ENCODE measurements at regions not wholly inside any gene's neighbourhood (a gene's known extent, or its start where the extent isn't known, plus 50 kb on each side); places are given as distances from the start of the nearest gene placed in this dataset.
A peak's percentile ranks its signal among the peaks of the same experiment; 100 is the strongest.

DNA sequence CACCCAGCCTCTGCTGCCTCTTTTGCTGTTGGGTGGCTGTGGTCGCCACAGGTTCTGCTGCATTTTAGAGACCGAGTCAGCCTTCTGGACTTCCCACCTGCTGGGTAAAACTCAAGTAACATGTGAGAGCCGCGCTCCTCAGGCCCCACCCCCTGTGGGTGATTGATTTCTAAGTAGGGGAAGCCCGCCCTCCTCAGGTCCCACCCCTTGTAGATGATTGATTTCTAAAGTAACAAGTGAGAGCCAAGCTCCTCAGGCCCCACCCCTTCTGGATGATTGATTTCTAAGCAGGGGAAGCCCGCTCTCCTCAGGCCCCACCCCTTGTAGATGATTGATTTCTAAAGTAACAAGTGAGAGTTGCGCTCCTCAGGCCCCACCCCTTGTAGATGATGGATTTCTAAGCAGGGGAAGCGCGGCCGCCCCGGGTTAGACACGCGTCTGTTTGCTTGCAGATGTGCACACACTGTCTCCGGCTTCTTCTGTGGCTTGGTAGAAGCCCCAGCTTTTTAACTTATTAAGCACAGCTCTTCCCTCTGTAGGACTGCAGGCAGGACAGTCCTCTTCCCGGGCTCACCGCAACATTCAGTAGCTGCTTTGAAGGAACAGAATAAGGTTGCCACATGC, 83.4 kb downstream of the FAM43A start:
- H3K27ac ChIP-seq (ENCODE audit: low read depth, low read length), result no peak overlapping the region
- H3K79me2 ChIP-seq (ENCODE audit: control insufficient read depth, insufficient read depth, low read length, unreplicated experiment), result no peaks in the 10 kb centered on the region
- peaks cover 15% of the 10 kb centered on the region for H3K4me1 ChIP-seq (ENCODE audit: control insufficient read depth, insufficient read depth, low read length, unreplicated experiment)
- H2AFZ ChIP-seq (ENCODE audit: low read length, unreplicated experiment), result peak overlapping the region; percentile 80
- no peaks in the 10 kb centered on the region for H3K36me3 ChIP-seq (ENCODE audit: insufficient read depth, low read length)
- H3K4me3 ChIP-seq (ENCODE audit: low read depth, low read length), result peak overlapping the region; percentile 67
- H3K27me3 ChIP-seq (ENCODE audit: insufficient read depth, low read length), result no peaks in the 10 kb centered on the region; the same call in 1 of the 2 replicates

DNA sequence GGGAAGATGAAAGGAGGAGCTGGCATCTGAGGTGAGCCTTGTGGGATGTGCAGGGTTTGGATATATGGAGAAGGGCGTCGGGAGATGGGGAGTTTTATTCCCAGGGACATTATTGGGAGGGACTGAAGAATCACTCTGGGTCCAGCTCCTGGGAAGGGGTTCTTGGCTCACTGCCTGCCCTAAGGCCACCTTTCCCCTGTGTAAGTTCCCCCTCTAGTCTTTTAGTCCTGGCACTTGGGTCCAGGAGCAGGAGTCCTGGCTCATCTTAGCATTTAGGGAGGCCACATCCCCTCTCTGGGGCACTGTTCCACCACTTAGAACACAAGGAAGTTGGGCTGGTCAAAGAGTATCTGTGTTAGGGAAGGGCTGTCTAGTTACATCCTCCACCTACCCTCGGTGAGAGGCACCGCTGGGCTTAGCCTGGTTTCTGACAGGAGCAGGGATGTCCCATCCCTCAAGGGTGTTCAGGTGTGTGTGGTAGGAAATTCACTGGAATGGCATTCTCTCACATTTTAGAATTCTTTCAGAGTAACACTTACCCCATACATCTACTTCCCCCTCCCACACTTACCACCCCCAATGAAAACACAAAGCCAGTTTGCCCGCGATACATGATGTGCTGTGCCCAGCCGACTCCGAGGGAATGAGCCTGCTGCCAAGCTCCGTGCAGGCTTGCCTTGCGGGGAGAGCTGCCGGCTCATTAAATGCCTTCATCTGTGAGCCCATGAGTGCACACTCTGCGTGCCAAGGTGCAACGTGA, 86.7 kb downstream of the FAM43A start:
- H3K4me1 ChIP-seq (ENCODE audit: control insufficient read depth, insufficient read depth, low read length, unreplicated experiment), result peaks cover 15% of the 10 kb centered on the region
- no peak overlapping the region for H3K27ac ChIP-seq (ENCODE audit: low read depth, low read length)
- H3K36me3 ChIP-seq (ENCODE audit: insufficient read depth, low read length), result no peaks in the 10 kb centered on the region
- no peak overlapping the region for H2AFZ ChIP-seq (ENCODE audit: low read length, unreplicated experiment)
- H3K79me2 ChIP-seq (ENCODE audit: control insufficient read depth, insufficient read depth, low read length, unreplicated experiment), result no peaks in the 10 kb centered on the region
- no peak overlapping the region for H3K4me3 ChIP-seq (ENCODE audit: low read depth, low read length)
- H3K27me3 ChIP-seq (ENCODE audit: insufficient read depth, low read length), result peaks cover 27% of the 10 kb centered on the region

DNA sequence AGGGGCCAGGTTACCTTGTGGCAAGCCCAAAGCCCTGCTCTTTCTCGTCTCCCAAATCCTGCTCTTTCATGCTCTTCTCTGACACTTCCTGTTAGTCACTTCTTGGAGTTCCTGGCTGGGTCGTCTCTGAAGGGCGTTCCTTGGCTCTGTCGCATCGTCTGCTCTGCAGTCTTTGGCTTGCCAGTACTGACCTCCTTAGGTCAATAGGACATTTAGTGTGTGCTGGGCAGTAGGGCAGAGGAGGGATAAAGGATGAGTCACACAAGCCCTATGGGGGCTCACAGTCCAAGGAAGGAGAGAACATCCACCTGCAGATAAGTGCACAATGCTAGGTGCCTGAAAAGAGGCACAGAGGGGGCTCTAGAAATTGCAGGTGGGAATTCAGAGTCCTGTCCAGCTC, 87.5 kb downstream of the FAM43A start:
- Histone ChIP-seq H3K36me3 (ENCODE audit: insufficient read depth, low read length) (no peaks in the 10 kb centered on the region), H2AFZ (ENCODE audit: low read length, unreplicated experiment) (no peak overlapping the region), H3K27ac (ENCODE audit: low read depth, low read length) (no peak overlapping the region), H3K79me2 (ENCODE audit: control insufficient read depth, insufficient read depth, low read length, unreplicated experiment) (no peaks in the 10 kb centered on the region), H3K4me3 (ENCODE audit: low read depth, low read length) (no peak overlapping the region), H3K4me1 (ENCODE audit: control insufficient read depth, insufficient read depth, low read length, unreplicated experiment) (peaks cover 15% of the 10 kb centered on the region), H3K27me3 (ENCODE audit: insufficient read depth, low read length) (peaks cover 27% of the 10 kb centered on the region)

DNA sequence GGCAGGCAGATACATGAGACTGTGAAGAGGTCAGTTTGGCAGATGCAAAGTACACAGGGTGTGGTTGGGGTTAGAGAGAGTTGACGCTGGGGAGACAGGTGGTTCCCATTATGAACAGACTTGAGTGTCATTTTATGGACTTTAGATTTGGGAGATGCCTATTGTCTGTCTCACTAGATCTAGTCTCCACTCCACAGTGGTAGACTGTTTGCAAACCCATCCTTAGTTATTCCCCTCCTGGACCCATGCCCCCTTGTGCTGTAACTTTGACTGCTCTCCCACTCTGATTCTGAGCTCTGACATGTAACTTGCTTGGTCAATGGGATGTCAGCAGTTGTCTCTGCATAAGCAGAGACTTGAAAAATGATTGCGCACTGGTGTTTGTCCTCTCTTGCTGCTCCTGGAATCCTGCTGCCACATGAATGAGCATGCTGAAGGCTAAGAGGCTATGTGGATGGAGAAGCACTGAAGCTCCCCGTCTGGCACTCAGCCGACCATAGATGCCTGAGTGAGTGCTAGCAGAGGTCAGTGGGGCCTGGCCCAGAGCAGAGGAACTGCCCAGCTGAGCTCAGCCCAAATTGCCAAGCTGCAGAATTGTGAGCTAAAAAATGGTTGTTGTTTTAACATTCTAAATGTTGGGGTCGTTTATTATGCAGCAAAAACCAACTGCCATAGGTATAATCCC, 88.2 kb downstream of the FAM43A start:
- H3K4me1 ChIP-seq (ENCODE audit: control insufficient read depth, insufficient read depth, low read length, unreplicated experiment), result peaks cover 15% of the 10 kb centered on the region
- no peaks in the 10 kb centered on the region for H3K79me2 ChIP-seq (ENCODE audit: control insufficient read depth, insufficient read depth, low read length, unreplicated experiment)
- H3K27me3 ChIP-seq (ENCODE audit: insufficient read depth, low read length), result peaks cover 32% of the 10 kb centered on the region

DNA sequence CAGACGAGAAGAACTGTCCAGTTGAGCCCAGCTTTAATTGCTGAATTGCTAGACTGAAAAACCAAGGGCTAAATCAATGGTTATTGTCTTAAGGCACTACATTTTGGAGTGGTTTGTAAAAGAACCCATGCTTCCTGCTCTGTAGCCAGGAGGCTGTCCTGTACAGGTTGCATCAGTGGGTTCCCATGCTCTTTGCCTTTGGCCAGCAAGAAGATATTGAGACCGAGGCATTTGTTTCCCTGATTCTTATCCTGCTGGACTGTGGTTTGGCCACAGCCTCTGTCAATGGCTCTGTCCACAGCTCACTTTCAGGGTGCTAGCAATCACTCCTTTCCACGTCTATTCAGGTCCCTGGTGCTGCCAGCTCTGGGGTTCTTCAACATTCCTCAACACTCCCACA, 89.6 kb downstream of the FAM43A start:
- Histone ChIP-seq H3K27ac (ENCODE audit: low read depth, low read length) (no peak overlapping the region), H3K36me3 (ENCODE audit: insufficient read depth, low read length) (no peaks in the 10 kb centered on the region), H3K4me1 (ENCODE audit: control insufficient read depth, insufficient read depth, low read length, unreplicated experiment) (peaks cover 26% of the 10 kb centered on the region), H3K27me3 (ENCODE audit: insufficient read depth, low read length) (peaks cover 32% of the 10 kb centered on the region), H3K79me2 (ENCODE audit: control insufficient read depth, insufficient read depth, low read length, unreplicated experiment) (no peaks in the 10 kb centered on the region), H2AFZ (ENCODE audit: low read length, unreplicated experiment) (no peak overlapping the region), H3K4me3 (ENCODE audit: low read depth, low read length) (no peak overlapping the region)

More for the DNA sequence above, 88.2 kb downstream of the FAM43A start:
- H3K4me3 ChIP-seq (ENCODE audit: low read depth, low read length), result no peak overlapping the region
- H3K27ac ChIP-seq (ENCODE audit: low read depth, low read length), result no peak overlapping the region
- H3K36me3 ChIP-seq (ENCODE audit: insufficient read depth, low read length), result no peaks in the 10 kb centered on the region
- no peak overlapping the region for H2AFZ ChIP-seq (ENCODE audit: low read length, unreplicated experiment)

DNA sequence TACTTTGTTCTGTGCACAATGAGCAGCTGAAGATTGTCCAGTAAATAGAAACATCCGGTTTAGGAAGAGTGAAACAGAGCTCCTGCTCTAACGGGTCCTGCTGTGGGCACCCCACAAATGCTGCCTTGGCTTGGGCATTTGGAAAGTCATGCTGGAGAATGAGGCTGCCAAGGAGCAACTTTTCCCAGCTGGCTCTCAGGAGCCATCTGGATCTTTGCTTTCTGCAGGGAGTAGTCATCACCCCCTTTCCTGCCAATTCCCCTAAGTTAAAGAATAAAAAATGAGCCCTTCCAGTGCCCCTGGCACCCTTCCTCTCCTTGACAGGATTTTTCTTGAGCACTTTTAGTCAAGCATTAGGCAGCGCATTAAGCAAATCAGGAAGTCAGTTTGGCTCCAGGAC, 90.0 kb downstream of the FAM43A start:
- peaks cover 27% of the 10 kb centered on the region for H3K4me1 ChIP-seq (ENCODE audit: control insufficient read depth, insufficient read depth, low read length, unreplicated experiment)
- H3K36me3 ChIP-seq (ENCODE audit: insufficient read depth, low read length), result no peaks in the 10 kb centered on the region
- no peaks in the 10 kb centered on the region for H3K79me2 ChIP-seq (ENCODE audit: control insufficient read depth, insufficient read depth, low read length, unreplicated experiment)
- no peak overlapping the region for H2AFZ ChIP-seq (ENCODE audit: low read length, unreplicated experiment)
- peaks cover 32% of the 10 kb centered on the region for H3K27me3 ChIP-seq (ENCODE audit: insufficient read depth, low read length)
- no peak overlapping the region for H3K27ac ChIP-seq (ENCODE audit: low read depth, low read length)
- no peak overlapping the region for H3K4me3 ChIP-seq (ENCODE audit: low read depth, low read length)

DNA sequence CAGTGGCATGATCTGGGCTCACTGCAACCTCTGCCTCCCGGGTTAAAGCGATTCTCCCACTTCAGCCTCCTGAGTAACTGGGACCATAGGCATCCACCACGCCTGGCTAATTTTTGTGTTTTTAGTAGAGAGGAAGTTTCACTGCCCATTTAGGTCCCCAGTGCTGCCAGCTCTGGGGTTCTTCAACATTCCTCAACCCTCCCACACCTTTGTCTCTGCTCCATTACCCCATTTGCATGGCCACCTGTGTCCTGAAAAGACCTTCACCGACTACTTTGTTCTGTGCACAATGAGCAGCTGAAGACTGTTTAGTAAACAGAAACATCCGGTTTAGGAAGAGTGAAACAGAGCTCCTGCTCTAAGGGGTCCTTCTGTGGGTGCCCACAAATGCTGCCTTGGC, 92.0 kb downstream of the FAM43A start:
- no peak overlapping the region for H3K4me3 ChIP-seq (ENCODE audit: low read depth, low read length)
- no peak overlapping the region for H3K27ac ChIP-seq (ENCODE audit: low read depth, low read length)
- H3K36me3 ChIP-seq (ENCODE audit: insufficient read depth, low read length), result no peaks in the 10 kb centered on the region
- no peak overlapping the region for H2AFZ ChIP-seq (ENCODE audit: low read length, unreplicated experiment)
- peaks cover 32% of the 10 kb centered on the region for H3K27me3 ChIP-seq (ENCODE audit: insufficient read depth, low read length)
- H3K4me1 ChIP-seq (ENCODE audit: control insufficient read depth, insufficient read depth, low read length, unreplicated experiment), result peaks cover 24% of the 10 kb centered on the region
- no peaks in the 10 kb centered on the region for H3K79me2 ChIP-seq (ENCODE audit: control insufficient read depth, insufficient read depth, low read length, unreplicated experiment)

DNA sequence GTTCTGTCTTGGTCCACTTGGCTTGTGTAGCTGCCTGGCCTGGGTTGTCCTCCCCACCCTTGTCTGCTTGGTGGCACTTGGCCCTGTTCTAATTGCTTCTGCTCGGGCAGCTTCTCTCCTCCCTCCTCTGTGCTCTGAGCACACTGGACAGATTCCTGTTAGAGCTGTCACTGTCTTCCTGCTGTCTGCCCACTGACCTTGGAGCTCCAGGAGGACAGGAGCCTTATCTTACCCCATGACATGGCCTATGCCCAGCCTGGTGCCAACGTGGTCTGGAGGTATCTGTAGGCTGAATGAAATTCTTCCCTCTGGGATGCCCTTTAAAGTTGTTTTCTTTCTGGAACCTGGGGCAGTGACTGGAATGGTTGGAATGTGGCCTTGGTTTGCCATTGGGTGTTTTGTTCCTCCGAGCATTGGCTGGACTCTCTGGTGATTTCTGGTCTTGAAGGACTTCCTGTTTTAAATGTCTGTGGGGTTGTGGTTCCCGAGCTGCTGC, 94.1 kb downstream of the FAM43A start:
- H3K4me3 ChIP-seq (ENCODE audit: low read depth, low read length), result no peak overlapping the region
- H3K36me3 ChIP-seq (ENCODE audit: insufficient read depth, low read length), result no peaks in the 10 kb centered on the region
- H3K79me2 ChIP-seq (ENCODE audit: control insufficient read depth, insufficient read depth, low read length, unreplicated experiment), result no peaks in the 10 kb centered on the region
- H3K4me1 ChIP-seq (ENCODE audit: control insufficient read depth, insufficient read depth, low read length, unreplicated experiment), result peaks cover 18% of the 10 kb centered on the region
- no peak overlapping the region for H3K27ac ChIP-seq (ENCODE audit: low read depth, low read length)
- H2AFZ ChIP-seq (ENCODE audit: low read length, unreplicated experiment), result no peak overlapping the region
- H3K27me3 ChIP-seq (ENCODE audit: insufficient read depth, low read length), result peaks cover 31% of the 10 kb centered on the region

DNA sequence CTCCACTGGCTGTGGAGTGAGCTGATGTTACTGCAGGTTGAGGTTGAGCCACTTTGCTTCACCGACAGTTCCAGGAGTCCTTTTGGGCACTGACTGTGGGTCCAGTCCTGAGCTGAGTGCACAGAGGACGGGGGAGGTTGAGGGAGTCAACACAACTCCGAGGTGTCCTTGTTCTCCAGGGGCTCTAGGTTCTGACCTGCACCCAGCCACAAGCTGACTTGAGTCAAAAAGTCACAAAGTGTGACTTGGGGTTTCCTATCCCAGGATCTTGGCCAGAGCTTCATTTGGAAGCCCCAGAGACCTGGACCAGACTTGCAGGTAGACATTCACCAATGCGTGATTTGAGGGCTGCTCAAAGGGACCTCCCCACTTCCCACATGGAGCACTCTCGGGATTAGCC, 95.0 kb downstream of the FAM43A start:
- Histone ChIP-seq H3K27me3 (ENCODE audit: insufficient read depth, low read length) (peaks cover 22% of the 10 kb centered on the region), H3K4me1 (ENCODE audit: control insufficient read depth, insufficient read depth, low read length, unreplicated experiment) (peaks cover 18% of the 10 kb centered on the region), H3K36me3 (ENCODE audit: insufficient read depth, low read length) (no peaks in the 10 kb centered on the region), H3K4me3 (ENCODE audit: low read depth, low read length) (no peak overlapping the region), H3K27ac (ENCODE audit: low read depth, low read length) (no peak overlapping the region), H3K79me2 (ENCODE audit: control insufficient read depth, insufficient read depth, low read length, unreplicated experiment) (no peaks in the 10 kb centered on the region), H2AFZ (ENCODE audit: low read length, unreplicated experiment) (no peak overlapping the region)

DNA sequence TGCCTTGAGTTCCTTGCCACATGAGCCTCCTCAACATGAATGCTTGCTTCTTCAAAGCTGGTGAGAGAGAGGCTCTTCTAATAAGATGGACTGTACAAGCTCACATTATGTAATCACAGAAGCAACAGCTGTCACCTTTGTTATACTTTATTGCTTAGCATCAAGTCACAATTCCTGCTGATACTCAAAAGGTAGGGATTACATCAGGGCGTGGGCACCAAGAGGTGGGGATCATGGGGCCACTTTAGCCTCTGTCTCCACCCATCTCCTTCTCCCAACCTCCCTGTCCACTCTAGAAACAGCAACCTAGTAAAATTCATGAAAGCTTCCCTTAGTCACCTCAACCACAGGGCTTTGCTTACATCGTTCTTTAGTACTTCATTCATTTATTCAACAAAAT, 95.9 kb downstream of the FAM43A start:
- Histone ChIP-seq H3K27ac (ENCODE audit: low read depth, low read length) (no peak overlapping the region), H3K79me2 (ENCODE audit: control insufficient read depth, insufficient read depth, low read length, unreplicated experiment) (no peaks in the 10 kb centered on the region), H3K4me3 (ENCODE audit: low read depth, low read length) (no peak overlapping the region), H3K4me1 (ENCODE audit: control insufficient read depth, insufficient read depth, low read length, unreplicated experiment) (peaks cover 18% of the 10 kb centered on the region), H2AFZ (ENCODE audit: low read length, unreplicated experiment) (no peak overlapping the region), H3K36me3 (ENCODE audit: insufficient read depth, low read length) (no peaks in the 10 kb centered on the region), H3K27me3 (ENCODE audit: insufficient read depth, low read length) (peaks cover 13% of the 10 kb centered on the region)
